ENCODE measurements at regions not wholly inside any gene's neighbourhood (a gene's known extent, or its start where the extent isn't known, plus 50 kb on each side); places are given as distances from the start of the nearest gene placed in this dataset.

DNA sequence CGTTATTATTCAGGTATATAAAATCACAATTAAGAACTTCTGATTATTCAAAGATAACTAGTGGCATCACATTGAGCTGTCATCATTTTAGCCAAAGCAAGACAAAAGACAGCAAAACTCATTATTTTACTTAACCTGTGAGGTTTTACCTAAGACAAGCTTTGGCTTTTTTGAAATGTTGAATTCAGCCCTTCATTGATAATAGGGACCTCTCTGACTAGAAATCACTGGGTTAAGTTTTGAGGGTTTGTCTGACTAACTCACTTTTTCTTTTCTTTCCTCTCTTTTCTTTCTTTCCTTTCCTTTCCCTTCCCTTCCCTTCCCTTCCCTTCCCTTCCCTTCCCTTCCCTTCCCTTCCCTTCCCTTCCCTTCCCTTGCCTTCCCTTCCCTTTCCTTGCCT, 244.2 kb downstream of the GRXCR1 start (continued):
- TF ChIP-seq ZNF791 (tag by site-specific recombination; IDR thresholded peaks at IDR 0.05) (no peak), ZFP69B (tag by site-specific recombination; IDR thresholded peaks at IDR 0.05) (no peak), SALL2 (tag by site-specific recombination; IDR thresholded peaks at IDR 0.05; ENCODE audit: borderline replicate concordance) (no peak)
- TF ChIP-seq, protein P1, sequence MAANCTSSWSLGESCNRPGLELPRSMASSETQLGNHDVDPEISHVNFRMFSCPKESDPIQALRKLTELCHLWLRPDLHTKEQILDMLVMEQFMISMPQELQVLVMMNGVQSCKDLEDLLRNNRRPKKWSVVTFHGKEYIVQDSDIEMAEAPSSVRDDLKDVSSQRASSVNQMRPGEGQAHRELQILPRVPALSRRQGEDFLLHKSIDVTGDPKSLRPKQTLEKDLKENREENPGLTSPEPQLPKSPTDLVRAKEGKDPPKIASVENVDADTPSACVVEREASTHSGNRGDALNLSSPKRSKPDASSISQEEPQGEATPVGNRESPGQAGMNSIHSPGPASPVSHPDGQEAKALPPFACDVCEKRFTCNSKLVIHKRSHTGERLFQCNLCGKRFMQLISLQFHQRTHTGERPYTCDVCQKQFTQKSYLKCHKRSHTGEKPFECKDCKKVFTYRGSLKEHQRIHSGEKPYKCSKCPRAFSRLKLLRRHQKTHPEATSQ (tag by site-specific recombination; IDR thresholded peaks at IDR 0.05): no peak

DNA sequence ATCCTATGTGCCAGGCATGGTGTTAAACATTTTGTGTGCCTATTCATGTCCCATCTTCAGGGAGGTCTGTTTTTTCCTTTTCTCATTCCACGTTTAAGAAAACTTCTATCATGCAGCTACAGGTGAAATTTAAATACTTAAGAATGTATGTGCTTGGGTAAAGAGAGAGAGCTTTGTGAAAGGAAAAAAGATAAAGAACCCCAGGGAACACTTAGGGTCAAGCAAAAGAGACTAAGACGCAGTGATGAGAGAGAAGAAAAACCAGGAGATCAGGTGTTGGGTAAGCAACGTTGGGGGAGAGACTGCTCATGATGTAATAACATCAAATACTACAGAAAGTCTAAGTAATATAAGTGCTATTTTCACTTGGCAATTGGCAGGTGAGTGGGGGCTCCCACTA, 253.7 kb downstream of the GRXCR1 start:
- TF ChIP-seq YY1 (tag by site-specific recombination; IDR thresholded peaks at IDR 0.05): no peak
- no peak for TF ChIP-seq OVOL3 (tag by site-specific recombination; IDR thresholded peaks at IDR 0.05)
- TF ChIP-seq ZNF248 (tag by site-specific recombination; IDR thresholded peaks at IDR 0.05): no peak
- no peak for TF ChIP-seq ZNF433 (tag by site-specific recombination; IDR thresholded peaks at IDR 0.05; ENCODE audit: low read depth)
- TF ChIP-seq ZNF404 (tag by site-specific recombination; IDR thresholded peaks at IDR 0.05): no peak
- TF ChIP-seq SCRT1 (tag by site-specific recombination; IDR thresholded peaks at IDR 0.05; ENCODE audit: borderline replicate concordance): no peak
- H3K4me3 ChIP-seq (ENCODE audit: low read depth, low read length): no peak overlapping the region
- H3K36me3 ChIP-seq (ENCODE audit: control insufficient read depth in 2 of 2, insufficient read depth in 1 of 2, low read length in 2 of 2): no peaks in the 10 kb centered on the region
- no peaks in the 10 kb centered on the region for H3K9me3 ChIP-seq (ENCODE audit: control insufficient read depth, insufficient read depth, low read depth, low read length)
- ChIA-PET POLR2A (no interaction called here), CTCF (no interaction called here)
- no peaks in the 10 kb centered on the region for H3K4me1 ChIP-seq (ENCODE audit: control insufficient read depth, insufficient read depth, low read length)
- no peak overlapping the region for H3K27ac ChIP-seq (ENCODE audit: extremely low read depth, low read depth, low read length)

DNA sequence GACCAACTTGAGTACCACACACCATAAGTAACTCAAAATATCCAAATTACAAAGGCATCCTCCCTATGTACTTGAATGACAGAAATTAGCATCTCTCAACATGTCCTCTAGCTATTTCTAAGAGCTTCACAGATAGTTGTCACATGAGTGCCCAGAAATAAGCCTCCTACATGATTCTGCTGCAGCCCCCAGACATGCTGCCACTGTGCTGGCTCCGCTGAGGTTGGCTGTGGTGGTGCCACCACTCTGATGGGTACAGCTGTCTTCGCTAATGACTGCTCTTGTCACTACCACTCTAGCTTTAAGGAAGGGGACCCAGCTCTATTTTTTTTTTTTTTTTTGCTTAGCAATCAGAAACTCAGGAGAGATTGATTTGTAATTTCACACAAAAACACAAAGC, 256.0 kb downstream of the GRXCR1 start:
- Histone ChIP-seq H3K36me3 (ENCODE audit: control insufficient read depth in 2 of 2, insufficient read depth in 1 of 2, low read length in 2 of 2) (no peaks in the 10 kb centered on the region), H3K9me3 (ENCODE audit: control insufficient read depth, insufficient read depth, low read depth, low read length) (no peaks in the 10 kb centered on the region), H3K27ac (ENCODE audit: extremely low read depth, low read depth, low read length) (no peak overlapping the region), H3K4me3 (ENCODE audit: low read depth, low read length) (no peak overlapping the region), H3K4me1 (ENCODE audit: control insufficient read depth, insufficient read depth, low read length) (no peaks in the 10 kb centered on the region)
- no peak for TF ChIP-seq ZNF549 (tag by site-specific recombination; IDR thresholded peaks at IDR 0.05)
- TF ChIP-seq, protein P2, sequence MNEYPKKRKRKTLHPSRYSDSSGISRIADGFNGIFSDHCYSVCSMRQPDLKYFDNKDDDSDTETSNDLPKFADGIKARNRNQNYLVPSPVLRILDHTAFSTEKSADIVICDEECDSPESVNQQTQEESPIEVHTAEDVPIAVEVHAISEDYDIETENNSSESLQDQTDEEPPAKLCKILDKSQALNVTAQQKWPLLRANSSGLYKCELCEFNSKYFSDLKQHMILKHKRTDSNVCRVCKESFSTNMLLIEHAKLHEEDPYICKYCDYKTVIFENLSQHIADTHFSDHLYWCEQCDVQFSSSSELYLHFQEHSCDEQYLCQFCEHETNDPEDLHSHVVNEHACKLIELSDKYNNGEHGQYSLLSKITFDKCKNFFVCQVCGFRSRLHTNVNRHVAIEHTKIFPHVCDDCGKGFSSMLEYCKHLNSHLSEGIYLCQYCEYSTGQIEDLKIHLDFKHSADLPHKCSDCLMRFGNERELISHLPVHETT (tag by site-specific recombination; IDR thresholded peaks at IDR 0.05): no peak
- TF ChIP-seq ZNF354C (tag by site-specific recombination; IDR thresholded peaks at IDR 0.05; ENCODE audit: borderline replicate concordance, low read depth): no peak
- no peak for TF ChIP-seq ZNF654 (tag by site-specific recombination; IDR thresholded peaks at IDR 0.05; ENCODE audit: low read depth)
- no peak for TF ChIP-seq ZFP3 (tag by site-specific recombination; IDR thresholded peaks at IDR 0.05; ENCODE audit: low read depth)
- TF ChIP-seq, protein P3, sequence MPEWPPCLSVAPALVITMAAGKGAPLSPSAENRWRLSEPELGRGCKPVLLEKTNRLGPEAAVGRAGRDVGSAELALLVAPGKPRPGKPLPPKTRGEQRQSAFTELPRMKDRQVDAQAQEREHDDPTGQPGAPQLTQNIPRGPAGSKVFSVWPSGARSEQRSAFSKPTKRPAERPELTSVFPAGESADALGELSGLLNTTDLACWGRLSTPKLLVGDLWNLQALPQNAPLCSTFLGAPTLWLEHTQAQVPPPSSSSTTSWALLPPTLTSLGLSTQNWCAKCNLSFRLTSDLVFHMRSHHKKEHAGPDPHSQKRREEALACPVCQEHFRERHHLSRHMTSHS (tag by site-specific recombination; IDR thresholded peaks at IDR 0.05): no peak
- ChIA-PET CTCF (no interaction called here), POLR2A (no interaction called here)

DNA sequence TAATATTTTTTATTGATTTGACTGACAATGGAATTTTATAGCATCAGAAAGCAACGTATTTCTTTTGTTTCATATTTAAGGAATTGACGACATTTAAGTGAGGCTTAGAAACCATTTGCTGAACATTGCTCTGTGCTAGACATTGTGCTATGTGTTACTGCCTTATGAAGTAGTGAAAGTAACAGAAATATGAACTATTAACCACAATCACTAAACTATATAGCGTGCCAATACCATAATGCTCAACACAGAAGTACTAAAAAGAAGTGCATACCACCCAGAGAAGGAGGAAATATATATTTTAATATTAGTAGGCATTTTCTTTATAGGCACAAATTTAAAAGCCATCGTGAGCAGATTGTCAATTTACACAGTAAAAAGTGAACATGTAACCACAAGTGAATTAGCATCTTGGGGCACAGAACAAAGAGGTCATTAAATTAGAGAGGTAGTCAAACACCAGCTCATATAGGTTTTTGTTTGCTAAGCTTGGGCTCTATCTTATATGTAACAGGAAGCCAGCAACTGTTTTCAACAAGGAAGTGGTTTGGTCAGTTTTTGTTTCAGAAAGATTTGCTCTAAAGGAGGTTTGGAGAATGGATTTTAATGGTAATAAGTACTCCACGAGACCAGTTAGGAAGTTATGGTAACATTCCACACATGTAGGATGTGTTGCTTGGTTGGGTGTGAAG, 270.7 kb downstream of the GRXCR1 start:
- Histone ChIP-seq H3K4me3 (ENCODE audit: low read depth, low read length) (no peak overlapping the region), H3K36me3 (ENCODE audit: control insufficient read depth in 2 of 2, insufficient read depth in 1 of 2, low read length in 2 of 2) (no peaks in the 10 kb centered on the region), H3K27ac (ENCODE audit: extremely low read depth, low read depth, low read length) (no peak overlapping the region), H3K4me1 (ENCODE audit: control insufficient read depth, insufficient read depth, low read length) (no peaks in the 10 kb centered on the region), H3K9me3 (ENCODE audit: control insufficient read depth, insufficient read depth, low read depth, low read length) (no peaks in the 10 kb centered on the region)
- TF ChIP-seq SP7 (tag by site-specific recombination; IDR thresholded peaks at IDR 0.05) (no peak), HOXD13 (CRISPR knock-in tag; IDR thresholded peaks at IDR 0.05; ENCODE audit: borderline replicate concordance) (no peak), ZNF138 (tag by site-specific recombination; IDR thresholded peaks at IDR 0.05; ENCODE audit: borderline replicate concordance) (no peak), ZNF184 (tag by site-specific recombination; IDR thresholded peaks at IDR 0.05) (no peak), ZNF155 (tag by site-specific recombination; IDR thresholded peaks at IDR 0.05) (no peak), ZNF548 (tag by site-specific recombination; IDR thresholded peaks at IDR 0.05) (no peak)
- TF ChIP-seq, protein P4, sequence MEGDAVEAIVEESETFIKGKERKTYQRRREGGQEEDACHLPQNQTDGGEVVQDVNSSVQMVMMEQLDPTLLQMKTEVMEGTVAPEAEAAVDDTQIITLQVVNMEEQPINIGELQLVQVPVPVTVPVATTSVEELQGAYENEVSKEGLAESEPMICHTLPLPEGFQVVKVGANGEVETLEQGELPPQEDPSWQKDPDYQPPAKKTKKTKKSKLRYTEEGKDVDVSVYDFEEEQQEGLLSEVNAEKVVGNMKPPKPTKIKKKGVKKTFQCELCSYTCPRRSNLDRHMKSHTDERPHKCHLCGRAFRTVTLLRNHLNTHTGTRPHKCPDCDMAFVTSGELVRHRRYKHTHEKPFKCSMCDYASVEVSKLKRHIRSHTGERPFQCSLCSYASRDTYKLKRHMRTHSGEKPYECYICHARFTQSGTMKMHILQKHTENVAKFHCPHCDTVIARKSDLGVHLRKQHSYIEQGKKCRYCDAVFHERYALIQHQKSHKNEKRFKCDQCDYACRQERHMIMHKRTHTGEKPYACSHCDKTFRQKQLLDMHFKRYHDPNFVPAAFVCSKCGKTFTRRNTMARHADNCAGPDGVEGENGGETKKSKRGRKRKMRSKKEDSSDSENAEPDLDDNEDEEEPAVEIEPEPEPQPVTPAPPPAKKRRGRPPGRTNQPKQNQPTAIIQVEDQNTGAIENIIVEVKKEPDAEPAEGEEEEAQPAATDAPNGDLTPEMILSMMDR (tag by site-specific recombination; IDR thresholded peaks at IDR 0.05): no peak
- POLR2A ChIA-PET: no interaction called here
- CTCF ChIA-PET: interaction anchor here (0.6 kb wide), 1 partner anchor 1524 kb away, joined by 3 read pairs; no protein-coding TSS in a partner anchor
